Osteocyte (in vitro differentiated cells): ENCODE measurements at regions not wholly inside any gene's neighbourhood (a gene's known extent, or its start where the extent isn't known, plus 50 kb on each side); places are given as distances from the start of the nearest gene placed in this dataset.

ENCODE experiments used
- DNase-seq: peaks from one replicate; pipeline ENCODE4 v3.0.0; 2021; ENCODE audit warnings: mixed read lengths; ENCODE audit not compliant: unreplicated experiment; ENCODE audit errors: extremely low spot score
- H3K27ac Mint-ChIP-seq: one replicate; pipeline ENCODE4 v1.8.0; 2021; ENCODE audit warnings: mild to moderate bottlenecking, mixed read lengths; ENCODE audit not compliant: unreplicated experiment
- H3K27me3 Mint-ChIP-seq: one replicate; pipeline ENCODE4 v1.8.0; 2021; ENCODE audit warnings: mixed read lengths; ENCODE audit not compliant: unreplicated experiment
- H3K36me3 Mint-ChIP-seq: one replicate; pipeline ENCODE4 v1.8.0; 2021; ENCODE audit warnings: mixed read lengths; ENCODE audit not compliant: unreplicated experiment
- H3K4me1 Mint-ChIP-seq: one replicate; pipeline ENCODE4 v1.8.0; 2021; ENCODE audit warnings: mixed read lengths; ENCODE audit not compliant: unreplicated experiment
- H3K4me3 Mint-ChIP-seq: one replicate; pipeline ENCODE4 v1.8.0; 2021; ENCODE audit warnings: mild to moderate bottlenecking, moderate library complexity, mixed read lengths; ENCODE audit not compliant: unreplicated experiment
- H3K9me3 Mint-ChIP-seq: one replicate; pipeline ENCODE4 v1.8.0; 2021; ENCODE audit warnings: mixed read lengths; ENCODE audit not compliant: unreplicated experiment
- CTCF ChIP-seq: fragments of 200-600 bp; sonication (generic); IDR thresholded peaks from 2 replicates; pipeline ENCODE4 v1.5.0; 2021; ENCODE audit warnings: antibody characterized with exemption, mild to moderate bottlenecking, moderate library complexity

GRCh38 chrX:20472620-20473258, 206.0 kb upstream of the RPS6KA3 start:
- no peak for DNase-seq
- no peaks in the 10 kb centered on the region for H3K36me3 Mint-ChIP-seq
- H3K9me3 Mint-ChIP-seq: no peaks in the 10 kb centered on the region
- no peaks in the 10 kb centered on the region for H3K4me1 Mint-ChIP-seq
- H3K27ac Mint-ChIP-seq: no peak overlapping the region
- H3K4me3 Mint-ChIP-seq: no peak overlapping the region
- H3K27me3 Mint-ChIP-seq: no peaks in the 10 kb centered on the region
- TF ChIP-seq CTCF: no peak

GRCh38 chrX:20472148-20472547, 205.4 kb upstream of the RPS6KA3 start:
- Mint-ChIP-seq H3K27me3 (no peaks in the 10 kb centered on the region), H3K27ac (no peak overlapping the region), H3K4me3 (no peak overlapping the region), H3K9me3 (no peaks in the 10 kb centered on the region), H3K36me3 (no peaks in the 10 kb centered on the region), H3K4me1 (no peaks in the 10 kb centered on the region)
- no peak for TF ChIP-seq CTCF
- no peak for DNase-seq

DNA sequence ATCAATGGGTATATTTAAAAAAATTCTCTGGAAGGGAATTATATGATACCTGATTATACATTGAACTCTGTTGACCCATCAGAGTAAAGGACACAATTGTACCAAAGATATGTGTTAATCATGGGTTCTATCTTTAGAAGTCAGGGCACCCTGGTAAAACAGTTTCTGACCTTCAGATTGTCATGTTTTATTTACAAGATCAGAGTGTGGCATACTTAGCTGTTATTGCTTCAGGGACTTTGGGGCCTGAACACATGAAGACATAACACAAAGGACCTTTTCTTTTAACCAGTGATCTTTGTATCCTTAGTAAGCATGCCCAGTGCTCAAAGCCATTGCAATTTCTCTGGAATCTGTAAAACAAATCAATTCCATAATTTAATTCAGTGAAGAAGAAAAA, 204.8 kb upstream of the RPS6KA3 start:
- DNase-seq: no peak
- Mint-ChIP-seq H3K36me3 (no peaks in the 10 kb centered on the region), H3K4me3 (no peak overlapping the region), H3K27me3 (no peaks in the 10 kb centered on the region), H3K27ac (no peak overlapping the region), H3K9me3 (no peaks in the 10 kb centered on the region), H3K4me1 (no peaks in the 10 kb centered on the region)
- no peak for TF ChIP-seq CTCF

- no peak for TF ChIP-seq CTCF
- H3K36me3 Mint-ChIP-seq: no peaks in the 10 kb centered on the region
- no peaks in the 10 kb centered on the region for H3K27me3 Mint-ChIP-seq
- no peak overlapping the region for H3K4me3 Mint-ChIP-seq
- H3K9me3 Mint-ChIP-seq: peaks cover 4% of the 10 kb centered on the region
- no peak overlapping the region for H3K27ac Mint-ChIP-seq
- no peak for DNase-seq
- H3K4me1 Mint-ChIP-seq: no peaks in the 10 kb centered on the region
These were observed 196.8 kb upstream of the RPS6KA3 start for GRCh38 chrX:20463296-20464075.

DNA sequence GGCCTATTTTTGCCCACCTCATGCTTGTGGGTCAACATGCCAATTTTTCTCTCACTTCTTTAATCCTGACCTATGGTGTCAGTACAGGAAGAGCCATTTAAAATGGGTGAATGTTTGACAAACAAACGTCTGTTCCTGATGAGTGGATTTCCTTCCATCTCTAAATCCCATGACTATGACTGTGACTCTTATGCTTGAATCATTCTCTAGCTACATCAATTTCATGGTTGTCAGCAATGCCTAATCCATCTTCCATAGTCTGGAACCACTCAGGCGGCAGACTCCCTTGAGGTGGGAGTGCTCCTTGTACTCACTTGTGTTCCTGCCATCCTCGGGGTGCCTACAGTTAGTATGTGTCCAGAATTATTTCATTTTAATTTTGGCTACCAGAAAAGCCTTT, 194.9 kb upstream of the RPS6KA3 start:
- Mint-ChIP-seq H3K9me3 (peaks cover 4% of the 10 kb centered on the region), H3K27me3 (no peaks in the 10 kb centered on the region)
- DNase-seq: no peak

More for the DNA sequence above, 194.9 kb upstream of the RPS6KA3 start:
- TF ChIP-seq CTCF: no peak
- H3K4me1 Mint-ChIP-seq: no peaks in the 10 kb centered on the region
- H3K36me3 Mint-ChIP-seq: no peaks in the 10 kb centered on the region
- H3K27ac Mint-ChIP-seq: no peak overlapping the region
- H3K4me3 Mint-ChIP-seq: no peak overlapping the region
